SJCRH30 (cell line): ENCODE measurements at regions not wholly inside any gene's neighbourhood (a gene's known extent, or its start where the extent isn't known, plus 50 kb on each side); places are given as distances from the start of the nearest gene placed in this dataset.
"Not testable (repeated sequence)": the region's sequence is repeated elsewhere in the genome, so short reads cannot be mapped to it uniquely, and the experiment has no call there.

ENCODE experiments used
- DNase-seq, 2 experiments: peaks; one replicate each; pipeline ENCODE4 v3.0.0-alpha.2; 2015 to 2020
- H3K27ac ChIP-seq: fragments of 250-450 bp; sonication (Bioruptor Pico); 2 replicates; pipeline ENCODE4 v1.5.1; 2020; ENCODE audit warnings: mild to moderate bottlenecking, moderate library complexity
- H3K27me3 ChIP-seq: fragments of 250-450 bp; sonication (Bioruptor Pico); 2 replicates; pipeline ENCODE4 v1.5.1; 2020; ENCODE audit warnings: mild to moderate bottlenecking, moderate library complexity
- H3K36me3 ChIP-seq: fragments of 250-450 bp; sonication (Bioruptor Pico); 2 replicates; pipeline ENCODE4 v1.5.1; 2020; ENCODE audit warnings: mild to moderate bottlenecking, moderate library complexity
- H3K4me1 ChIP-seq: fragments of 250-450 bp; sonication (Bioruptor Pico); 2 replicates; pipeline ENCODE4 v1.5.1; 2020; ENCODE audit warnings: mild to moderate bottlenecking, moderate library complexity
- H3K4me3 ChIP-seq: fragments of 250-450 bp; sonication (Bioruptor Pico); 2 replicates; pipeline ENCODE4 v1.5.1; 2020; ENCODE audit warnings: mild to moderate bottlenecking, moderate library complexity
- H3K9me3 ChIP-seq: fragments of 250-450 bp; sonication (Bioruptor Pico); replicated peaks from 2 replicates; pipeline ENCODE4 v1.5.1; 2020; ENCODE audit warnings: mild to moderate bottlenecking, moderate library complexity

- Histone ChIP-seq H3K9me3 (peaks cover 21% of the 10 kb centered on the region; the same call in 1 of the 2 replicates), H3K4me3 (no peak overlapping the region), H3K27me3 (no peaks in the 10 kb centered on the region), H3K4me1 (no peaks in the 10 kb centered on the region), H3K36me3 (no peaks in the 10 kb centered on the region), H3K27ac (no peak overlapping the region)
- DNase-seq = no peak
Observed at GRCh38 chr6:170192905-170193304, 98.0 kb downstream of the DLL1 start.

DNA sequence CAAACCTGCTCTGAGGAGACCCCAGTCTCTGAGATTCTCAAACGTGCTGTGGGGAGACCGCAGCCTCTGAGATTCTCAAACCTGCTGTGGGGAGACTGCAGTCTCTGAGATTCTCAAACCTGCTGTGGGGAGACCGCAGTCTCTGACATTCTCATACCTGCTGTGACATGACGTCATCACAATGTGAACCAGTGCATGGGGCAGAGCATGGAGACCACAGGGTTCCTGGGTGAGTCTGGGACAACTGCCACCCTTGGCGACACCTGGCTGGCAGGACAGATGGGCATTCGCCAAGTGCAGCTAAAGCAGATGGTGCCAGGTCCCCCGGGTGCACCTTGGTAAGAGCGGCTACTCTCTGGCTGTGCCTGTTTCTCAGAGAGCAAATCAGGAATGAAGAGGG is 98.8 kb downstream of the DLL1 start:
- H3K36me3 ChIP-seq, H3K27ac ChIP-seq, H3K4me3 ChIP-seq, H3K4me1 ChIP-seq, DNase-seq, H3K27me3 ChIP-seq: not testable (repeated sequence)
- H3K9me3 ChIP-seq = peaks cover 21% of the 10 kb centered on the region; the same call in 1 of the 2 replicates

DNA sequence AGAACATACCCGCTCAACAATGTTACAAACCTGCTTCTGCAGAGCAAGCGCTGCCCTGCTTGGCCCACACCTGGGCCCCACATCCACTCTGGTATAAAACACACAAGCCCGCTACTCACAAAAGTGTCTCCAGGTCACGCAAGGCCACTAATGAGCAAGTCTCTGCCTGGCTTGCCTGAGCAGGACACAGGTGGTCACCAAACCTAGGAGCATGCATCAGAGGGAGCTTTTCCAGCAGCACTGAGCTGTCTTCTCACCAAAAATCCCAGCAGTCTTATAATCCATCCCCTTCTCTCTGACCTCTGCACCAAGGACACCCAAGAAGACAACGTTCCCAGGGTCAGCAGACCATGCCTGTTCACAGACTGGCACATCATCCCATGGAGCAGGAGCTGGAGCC is 100.8 kb downstream of the DLL1 start:
- Histone ChIP-seq H3K27me3 (no peaks in the 10 kb centered on the region), H3K27ac (no peak overlapping the region), H3K36me3 (no peaks in the 10 kb centered on the region), H3K9me3 (peaks cover 8% of the 10 kb centered on the region; the same call in 1 of the 2 replicates), H3K4me1 (no peaks in the 10 kb centered on the region), H3K4me3 (no peak overlapping the region)
- no peak for DNase-seq

DNA sequence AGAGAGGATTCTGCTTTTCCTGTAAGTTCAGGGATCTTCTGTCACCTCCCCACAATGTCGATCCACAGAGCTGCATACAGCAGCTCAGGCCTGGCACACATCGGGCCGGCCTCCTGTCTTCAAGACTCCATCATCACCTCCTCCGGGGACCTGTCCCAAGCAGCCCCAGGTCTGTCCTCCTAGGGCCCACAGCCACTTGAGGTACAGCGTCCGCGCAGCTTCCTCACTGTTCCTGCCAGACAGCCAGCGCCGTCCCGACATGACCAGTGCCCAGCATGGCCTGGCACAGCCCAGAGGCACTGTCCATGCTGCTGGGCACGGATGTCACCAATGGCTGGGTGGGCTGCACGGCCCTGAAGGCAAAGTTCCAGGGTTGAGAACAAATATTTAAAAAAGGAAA is 101.6 kb downstream of the DLL1 start:
- Histone ChIP-seq H3K4me3 (no peak overlapping the region), H3K9me3 (peaks cover 5% of the 10 kb centered on the region; the same call in 1 of the 2 replicates), H3K4me1 (no peaks in the 10 kb centered on the region), H3K27me3 (no peaks in the 10 kb centered on the region), H3K27ac (no peak overlapping the region), H3K36me3 (no peaks in the 10 kb centered on the region)
- DNase-seq = no peak

DNA sequence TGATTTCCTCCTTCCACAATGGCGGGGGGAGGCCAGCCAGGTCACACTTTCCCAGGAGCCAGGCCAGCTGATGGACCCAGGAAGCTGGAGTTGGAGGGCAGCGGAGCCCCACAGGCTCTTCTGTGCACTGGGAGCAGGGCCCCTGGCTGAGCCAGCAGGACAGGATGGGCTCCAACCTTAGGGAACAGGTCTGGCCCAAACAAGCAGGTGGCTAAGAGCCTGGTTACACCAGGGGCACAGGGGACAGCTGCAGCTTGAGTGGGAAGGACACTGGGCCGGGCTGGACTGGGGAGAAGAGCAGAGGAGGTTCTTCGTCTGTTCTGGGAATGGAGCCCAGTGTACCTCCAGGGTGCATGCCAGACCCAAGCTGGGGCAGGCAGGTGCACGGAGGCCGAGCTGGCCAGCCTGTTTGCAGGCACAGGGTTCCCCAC is 102.3 kb downstream of the DLL1 start:
- Histone ChIP-seq H3K27me3 (no peaks in the 10 kb centered on the region), H3K4me1 (no peaks in the 10 kb centered on the region), H3K36me3 (no peaks in the 10 kb centered on the region), H3K9me3 (no peaks in the 10 kb centered on the region; the same call in 1 of the 2 replicates), H3K27ac (no peak overlapping the region), H3K4me3 (no peak overlapping the region)
- DNase-seq = no peak

DNA sequence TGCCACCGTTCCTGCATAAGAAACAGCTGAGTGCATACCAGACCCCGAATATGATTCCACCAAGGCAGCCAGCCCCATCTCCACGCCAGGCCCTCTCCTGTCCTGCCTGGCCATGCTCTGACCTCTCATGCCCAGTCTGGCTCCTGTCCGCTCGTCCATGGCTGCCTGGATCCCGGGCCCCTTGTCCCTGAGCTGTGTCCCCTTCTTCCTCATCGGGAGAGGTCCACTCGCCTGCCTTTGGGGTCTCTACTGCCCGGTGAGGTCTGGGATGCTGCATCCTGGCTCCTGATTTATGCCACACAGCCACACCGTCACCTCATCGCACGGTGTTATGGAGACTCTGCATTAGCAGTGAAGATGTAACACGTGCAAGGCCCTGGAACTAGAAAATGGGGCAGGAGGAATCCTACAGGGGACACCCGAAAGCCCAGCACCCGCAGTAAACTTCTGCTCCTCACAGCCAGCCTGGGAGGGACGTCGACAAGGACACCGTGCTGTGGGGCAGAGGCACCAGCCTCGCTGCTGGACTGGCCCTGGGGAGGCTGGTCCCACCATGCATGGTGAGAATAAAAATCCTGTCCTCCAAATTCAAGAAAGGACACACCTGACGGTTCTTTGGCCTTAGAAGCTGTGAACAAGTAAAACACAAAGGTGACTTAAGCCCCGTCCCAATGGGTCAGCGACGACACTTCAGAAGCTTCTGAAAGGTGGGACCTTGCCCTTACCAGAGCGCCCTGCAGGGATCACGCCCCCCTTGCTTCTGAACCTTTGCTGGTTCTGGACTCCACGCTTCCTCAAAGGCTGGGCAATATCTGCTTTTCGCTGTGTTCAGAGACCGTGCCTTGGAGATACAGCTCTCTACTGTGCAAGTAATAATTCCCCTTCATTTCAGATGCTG is 103.0 kb downstream of the DLL1 start:
- Histone ChIP-seq H3K9me3 (no peaks in the 10 kb centered on the region), H3K36me3 (no peaks in the 10 kb centered on the region), H3K27me3 (no peaks in the 10 kb centered on the region), H3K4me1 (no peaks in the 10 kb centered on the region), H3K27ac (no peak overlapping the region), H3K4me3 (no peak overlapping the region)
- no peak for DNase-seq

- H3K9me3 ChIP-seq = no peaks in the 10 kb centered on the region
- no peaks in the 10 kb centered on the region for H3K27me3 ChIP-seq
- no peak overlapping the region for H3K4me3 ChIP-seq
- H3K36me3 ChIP-seq = no peaks in the 10 kb centered on the region
- no peaks in the 10 kb centered on the region for H3K4me1 ChIP-seq
- H3K27ac ChIP-seq = no peak overlapping the region
- DNase-seq = no peak
Observed at GRCh38 chr6:170186941-170187668, 103.8 kb downstream of the DLL1 start.

- no peak for DNase-seq
- no peaks in the 10 kb centered on the region for H3K36me3 ChIP-seq
- H3K4me3 ChIP-seq = no peak overlapping the region
- no peaks in the 10 kb centered on the region for H3K4me1 ChIP-seq
- H3K27ac ChIP-seq = no peak overlapping the region
- no peaks in the 10 kb centered on the region for H3K27me3 ChIP-seq
- no peaks in the 10 kb centered on the region for H3K9me3 ChIP-seq
Observed at GRCh38 chr6:170186006-170186935, 104.6 kb downstream of the DLL1 start.

DNA sequence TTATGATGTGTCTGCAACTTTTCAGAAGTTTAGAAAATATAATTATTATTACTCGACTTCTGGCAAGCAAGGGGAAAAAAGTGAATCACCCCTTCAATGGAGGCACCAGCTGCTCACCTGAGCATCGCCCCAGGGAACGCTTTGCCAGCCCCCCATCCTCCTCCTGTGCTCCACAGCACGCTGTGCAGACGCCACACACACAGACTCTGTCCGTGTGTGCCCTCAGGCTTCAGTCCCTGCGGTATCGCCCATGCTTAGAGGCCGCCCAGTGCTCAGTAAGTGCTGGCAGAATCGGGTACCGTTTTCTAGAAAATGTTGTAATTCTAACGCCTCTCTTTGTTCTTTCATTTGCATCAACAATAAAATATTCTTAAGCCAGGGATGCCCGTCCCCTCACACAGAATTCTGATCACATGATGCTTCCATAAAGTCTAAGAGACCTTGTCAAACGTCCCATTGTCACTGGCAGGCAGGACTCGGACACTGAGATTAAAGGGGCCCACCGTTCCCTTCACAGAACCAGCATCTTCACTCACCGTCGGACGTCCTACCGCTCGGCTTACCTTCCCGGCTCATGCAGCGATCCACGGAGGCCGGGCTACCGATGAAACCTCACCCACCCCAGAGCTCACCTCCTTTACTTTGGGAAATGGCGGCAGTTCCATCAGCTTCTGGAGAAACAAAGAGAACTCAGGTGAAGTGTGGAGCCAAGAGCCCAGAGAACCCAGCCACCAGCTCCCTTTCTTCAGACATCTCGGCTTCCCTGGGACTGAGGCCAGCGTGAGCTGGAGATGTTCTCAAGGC is 105.5 kb downstream of the DLL1 start:
- DNase-seq = no peak
- H3K4me1 ChIP-seq = no peaks in the 10 kb centered on the region
- H3K36me3 ChIP-seq = no peaks in the 10 kb centered on the region
- H3K9me3 ChIP-seq = no peaks in the 10 kb centered on the region
- no peak overlapping the region for H3K4me3 ChIP-seq
- H3K27me3 ChIP-seq = no peaks in the 10 kb centered on the region
- H3K27ac ChIP-seq = no peak overlapping the region

GRCh38 chr6:170184316-170184715 is 106.6 kb downstream of the DLL1 start:
- Histone ChIP-seq H3K27me3 (no peaks in the 10 kb centered on the region; the same call in 1 of the 2 replicates), H3K4me1 (no peaks in the 10 kb centered on the region), H3K36me3 (no peaks in the 10 kb centered on the region), H3K4me3 (no peak overlapping the region), H3K27ac (no peak overlapping the region), H3K9me3 (no peaks in the 10 kb centered on the region)
- DNase-seq = no peak

- H3K4me3 ChIP-seq = no peak overlapping the region
- no peaks in the 10 kb centered on the region for H3K36me3 ChIP-seq
- H3K27ac ChIP-seq = no peak overlapping the region
- no peak for DNase-seq
- H3K4me1 ChIP-seq = no peaks in the 10 kb centered on the region
- H3K27me3 ChIP-seq = no peaks in the 10 kb centered on the region; the same call in 1 of the 2 replicates
- no peaks in the 10 kb centered on the region for H3K9me3 ChIP-seq
Observed at GRCh38 chr6:170183521-170183920, 107.4 kb downstream of the DLL1 start.

DNA sequence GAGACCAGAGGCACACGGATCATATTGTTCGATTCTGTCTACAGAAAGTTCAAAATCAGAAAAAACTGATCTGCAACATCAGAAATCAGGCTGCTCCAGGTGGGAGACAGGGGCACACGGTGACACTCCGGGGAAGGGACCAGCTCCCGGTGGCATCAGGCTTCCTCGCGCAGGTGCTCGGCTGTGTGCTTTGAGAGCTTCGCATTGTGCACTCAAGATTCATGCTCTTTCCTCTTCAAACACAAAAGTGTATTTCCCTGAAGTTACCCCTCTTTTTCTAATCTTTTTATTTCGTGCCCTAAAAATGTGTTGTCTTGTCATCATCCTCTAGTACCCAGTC is 108.1 kb downstream of the DLL1 start:
- no peaks in the 10 kb centered on the region for H3K9me3 ChIP-seq
- H3K36me3 ChIP-seq = no peaks in the 10 kb centered on the region

DNA sequence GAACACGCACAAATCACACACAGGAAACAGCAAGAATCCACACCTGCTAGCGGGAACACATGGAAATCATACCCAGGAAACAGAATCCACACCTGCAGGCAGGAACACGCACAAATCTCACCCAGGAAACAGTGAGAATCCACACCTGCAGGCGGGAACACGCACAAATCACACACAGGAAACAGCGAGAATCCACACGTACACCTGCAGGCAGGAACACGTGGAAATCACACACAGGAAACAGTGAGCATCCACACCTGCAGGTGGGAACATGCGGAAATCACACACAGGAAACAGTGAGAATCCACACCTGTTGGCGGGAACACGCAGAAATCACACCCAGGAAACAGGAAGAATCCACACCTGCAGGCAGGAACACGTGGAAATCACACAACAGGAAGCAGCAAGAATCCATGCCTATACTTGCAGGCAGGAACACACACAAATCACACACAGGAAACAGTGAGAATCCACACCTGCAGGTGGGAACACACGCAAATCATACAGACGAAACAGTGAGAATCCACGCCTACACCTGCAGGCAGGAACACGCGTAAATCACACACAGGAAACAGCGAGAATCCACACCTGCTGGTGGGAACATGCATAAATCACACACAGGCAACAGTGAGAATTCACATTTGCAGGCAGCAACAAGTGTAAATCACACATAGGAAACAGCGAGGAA is 108.6 kb downstream of the DLL1 start:
- no peak for DNase-seq
- H3K27me3 ChIP-seq = no peaks in the 10 kb centered on the region; the same call in 1 of the 2 replicates
- H3K4me1 ChIP-seq = no peaks in the 10 kb centered on the region
- H3K27ac ChIP-seq = no peak overlapping the region
- H3K4me3 ChIP-seq = no peak overlapping the region
- H3K9me3 ChIP-seq = no peaks in the 10 kb centered on the region
- H3K36me3 ChIP-seq = no peaks in the 10 kb centered on the region

More for the DNA sequence above, 108.1 kb downstream of the DLL1 start:
- H3K27me3 ChIP-seq = no peaks in the 10 kb centered on the region; the same call in 1 of the 2 replicates
- H3K27ac ChIP-seq = no peak overlapping the region
- no peak overlapping the region for H3K4me3 ChIP-seq
- H3K4me1 ChIP-seq = no peaks in the 10 kb centered on the region
- no peak for DNase-seq
